Tibial artery (tissue), 4 donors: ENCODE measurements at regions not wholly inside any gene's neighbourhood (a gene's known extent, or its start where the extent isn't known, plus 50 kb on each side); places are given as distances from the start of the nearest gene placed in this dataset.

ENCODE experiments used
- DNase-seq, 2 donors: peaks; one replicate each; pipeline ENCODE4 v3.0.0-alpha.2; 2019
- H3K27ac ChIP-seq, 2 donors: fragments of 200-600 bp; sonication (generic) in 1 of 2; 1 replicate in 1 of 2; 2 replicates in 1 of 2; pipeline ENCODE4 v1.5.1; 2018 to 2019; ENCODE audit warnings: mild to moderate bottlenecking in 1 of 2
- H3K27me3 ChIP-seq, 2 donors: fragments of 200-600 bp; sonication (generic) in 1 of 2; one replicate each; pipeline versions ENCODE4 v1.5.1 to v1.6.0; 2016 to 2019
- H3K36me3 ChIP-seq, 3 donors: fragments of 200-600 bp; sonication (generic) in 2 of 3; one replicate each; pipeline ENCODE4 v1.5.1; 2016 to 2019; ENCODE audit warnings: mild to moderate bottlenecking in 2 of 3
- H3K4me1 ChIP-seq, 4 donors: fragments of 200-600 bp; sonication (generic) in 2 of 4; 1 replicate in 3 of 4; 2 replicates in 1 of 4; pipeline ENCODE4 v1.5.1; 2016 to 2019
- H3K4me3 ChIP-seq, 2 donors: fragments of 200-600 bp; sonication (generic) in 1 of 2; 1 replicate in 1 of 2; 2 replicates in 1 of 2; pipeline ENCODE4 v1.5.1; 2018 to 2019; ENCODE audit warnings: mild to moderate bottlenecking in 2 of 2
- H3K9me3 ChIP-seq, 3 donors: fragments of 200-600 bp; sonication (generic) in 1 of 3; one replicate each; pipeline ENCODE4 v1.5.1; 2016 to 2019
- intact Hi-C: fragments of 100-400 bp; cut with DNase I; formaldehyde crosslinking; loops from one replicate; pipeline ENCODE4 v1.15.0; 2023; ENCODE audit warnings: low total_unique reads
- TF ChIP-seq, protein P1 (sequence below), 2 experiments: fragments of 200-600 bp in 1 of 2; fragments of 450-650 bp in 1 of 2; IDR thresholded peaks; one replicate each; pipeline ENCODE4 v1.5.1; 2017 to 2019; ENCODE audit warnings: antibody characterized with exemption in 2 of 2, mild to moderate bottlenecking in 1 of 2, moderate library complexity in 1 of 2

DNA sequence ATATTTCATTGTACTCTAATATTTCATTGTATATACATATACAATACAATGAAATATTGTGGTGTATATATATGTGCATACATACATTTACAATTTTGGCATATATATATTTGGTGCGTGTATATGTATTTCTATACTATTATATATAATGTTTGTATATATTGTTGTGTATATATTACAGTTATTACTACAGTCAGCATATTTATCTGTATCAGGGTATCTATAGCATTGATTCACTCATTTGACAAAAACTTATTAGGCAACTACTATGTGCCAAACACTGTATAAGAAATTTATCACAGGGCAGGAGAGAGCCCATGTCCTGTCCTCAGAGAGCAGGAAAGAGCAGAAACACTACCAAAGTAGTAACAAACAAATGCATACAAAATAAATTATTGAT, 910.6 kb downstream of the QKI start:
- no peaks in the 10 kb centered on the region for H3K27me3 ChIP-seq
- H3K4me3 ChIP-seq: no peak overlapping the region
- no peaks in the 10 kb centered on the region for H3K9me3 ChIP-seq
- intact Hi-C loops: no loop called here
- H3K4me1 ChIP-seq: no peaks in the 10 kb centered on the region
- H3K36me3 ChIP-seq: no peaks in the 10 kb centered on the region
- DNase-seq: no peak
- TF ChIP-seq, protein P1, sequence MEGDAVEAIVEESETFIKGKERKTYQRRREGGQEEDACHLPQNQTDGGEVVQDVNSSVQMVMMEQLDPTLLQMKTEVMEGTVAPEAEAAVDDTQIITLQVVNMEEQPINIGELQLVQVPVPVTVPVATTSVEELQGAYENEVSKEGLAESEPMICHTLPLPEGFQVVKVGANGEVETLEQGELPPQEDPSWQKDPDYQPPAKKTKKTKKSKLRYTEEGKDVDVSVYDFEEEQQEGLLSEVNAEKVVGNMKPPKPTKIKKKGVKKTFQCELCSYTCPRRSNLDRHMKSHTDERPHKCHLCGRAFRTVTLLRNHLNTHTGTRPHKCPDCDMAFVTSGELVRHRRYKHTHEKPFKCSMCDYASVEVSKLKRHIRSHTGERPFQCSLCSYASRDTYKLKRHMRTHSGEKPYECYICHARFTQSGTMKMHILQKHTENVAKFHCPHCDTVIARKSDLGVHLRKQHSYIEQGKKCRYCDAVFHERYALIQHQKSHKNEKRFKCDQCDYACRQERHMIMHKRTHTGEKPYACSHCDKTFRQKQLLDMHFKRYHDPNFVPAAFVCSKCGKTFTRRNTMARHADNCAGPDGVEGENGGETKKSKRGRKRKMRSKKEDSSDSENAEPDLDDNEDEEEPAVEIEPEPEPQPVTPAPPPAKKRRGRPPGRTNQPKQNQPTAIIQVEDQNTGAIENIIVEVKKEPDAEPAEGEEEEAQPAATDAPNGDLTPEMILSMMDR (IDR thresholded peaks at IDR 0.05): no peak
- H3K27ac ChIP-seq: no peak overlapping the region

GRCh38 chr6:164322533-164322932, 908.0 kb downstream of the QKI start:
- no peak for DNase-seq
- H3K27ac ChIP-seq: no peak overlapping the region
- no peaks in the 10 kb centered on the region for H3K27me3 ChIP-seq
- no peaks in the 10 kb centered on the region for H3K9me3 ChIP-seq
- H3K4me1 ChIP-seq: no peaks in the 10 kb centered on the region
- TF ChIP-seq, protein P1 (IDR thresholded peaks at IDR 0.05): no peak
- intact Hi-C loops: no loop called here
- no peak overlapping the region for H3K4me3 ChIP-seq
- H3K36me3 ChIP-seq: no peaks in the 10 kb centered on the region

DNA sequence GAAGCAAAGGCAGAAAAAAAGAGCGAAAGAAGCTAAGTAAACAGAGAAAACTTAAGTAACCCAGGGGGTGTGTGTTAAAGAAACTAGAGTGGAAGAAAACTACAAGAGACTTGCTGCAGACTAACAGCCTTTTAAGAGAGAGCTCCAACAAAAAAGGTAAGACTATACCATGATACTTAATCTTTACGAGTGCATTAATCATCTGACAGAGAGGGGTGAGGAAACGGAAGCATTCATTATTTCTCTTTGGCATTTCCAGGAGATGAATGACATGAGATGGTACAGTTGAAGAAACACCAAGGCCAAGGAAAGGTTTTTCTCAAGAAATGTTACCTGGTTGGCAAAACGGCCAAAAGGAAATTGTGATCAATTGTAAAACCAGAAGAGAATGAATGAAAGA, 906.8 kb downstream of the QKI start:
- H3K27ac ChIP-seq: no peak overlapping the region
- intact Hi-C loops: no loop called here
- no peaks in the 10 kb centered on the region for H3K9me3 ChIP-seq
- DNase-seq: no peak
- TF ChIP-seq, protein P1 (IDR thresholded peaks at IDR 0.05): no peak
- no peaks in the 10 kb centered on the region for H3K4me1 ChIP-seq
- no peaks in the 10 kb centered on the region for H3K36me3 ChIP-seq
- H3K27me3 ChIP-seq: no peaks in the 10 kb centered on the region
- H3K4me3 ChIP-seq: no peak overlapping the region

- intact Hi-C loops: no loop called here
- TF ChIP-seq, protein P1 (IDR thresholded peaks at IDR 0.05): no peak
Observed at GRCh38 chr6:164315376-164315775, 900.9 kb downstream of the QKI start.

GRCh38 chr6:164308339-164308738, 893.8 kb downstream of the QKI start:
- Histone ChIP-seq H3K27me3 (no peaks in the 10 kb centered on the region), H3K9me3 (peaks cover 0 to 3% (median 0%) of the 10 kb centered on the region in 3 donors), H3K27ac (no peak overlapping the region), H3K4me3 (no peak overlapping the region), H3K36me3 (no peaks in the 10 kb centered on the region), H3K4me1 (no peaks in the 10 kb centered on the region)
- intact Hi-C loops: no loop called here
- TF ChIP-seq, protein P1 (IDR thresholded peaks at IDR 0.05): no peak
- DNase-seq: no peak

More at GRCh38 chr6:164315376-164315775, 900.9 kb downstream of the QKI start:
- no peak for DNase-seq
- Histone ChIP-seq H3K27ac (no peak overlapping the region), H3K36me3 (no peaks in the 10 kb centered on the region), H3K4me1 (no peaks in the 10 kb centered on the region), H3K9me3 (peaks cover 0 to 3% (median 0%) of the 10 kb centered on the region in 3 donors), H3K27me3 (no peaks in the 10 kb centered on the region), H3K4me3 (no peak overlapping the region)
